ENCODE measurements at regions not wholly inside any gene's neighbourhood (a gene's known extent, or its start where the extent isn't known, plus 50 kb on each side); places are given as distances from the start of the nearest gene placed in this dataset.

GRCh38 chr11:97963528-97964331 is 1057.0 kb upstream of the CNTN5 start:
- TF ChIP-seq CTCF (IDR thresholded peaks at IDR 0.05) (no peak), POLR2A (IDR thresholded peaks at IDR 0.05) (no peak)

Data from esophagus squamous epithelium (tissue), 4 donors.